ENCODE measurements at regions not wholly inside any gene's neighbourhood (a gene's known extent, or its start where the extent isn't known, plus 50 kb on each side); places are given as distances from the start of the nearest gene placed in this dataset.

- TF ChIP-seq EP300 (IDR thresholded peaks at IDR 0.05): no peak
- TF ChIP-seq, protein P1, sequence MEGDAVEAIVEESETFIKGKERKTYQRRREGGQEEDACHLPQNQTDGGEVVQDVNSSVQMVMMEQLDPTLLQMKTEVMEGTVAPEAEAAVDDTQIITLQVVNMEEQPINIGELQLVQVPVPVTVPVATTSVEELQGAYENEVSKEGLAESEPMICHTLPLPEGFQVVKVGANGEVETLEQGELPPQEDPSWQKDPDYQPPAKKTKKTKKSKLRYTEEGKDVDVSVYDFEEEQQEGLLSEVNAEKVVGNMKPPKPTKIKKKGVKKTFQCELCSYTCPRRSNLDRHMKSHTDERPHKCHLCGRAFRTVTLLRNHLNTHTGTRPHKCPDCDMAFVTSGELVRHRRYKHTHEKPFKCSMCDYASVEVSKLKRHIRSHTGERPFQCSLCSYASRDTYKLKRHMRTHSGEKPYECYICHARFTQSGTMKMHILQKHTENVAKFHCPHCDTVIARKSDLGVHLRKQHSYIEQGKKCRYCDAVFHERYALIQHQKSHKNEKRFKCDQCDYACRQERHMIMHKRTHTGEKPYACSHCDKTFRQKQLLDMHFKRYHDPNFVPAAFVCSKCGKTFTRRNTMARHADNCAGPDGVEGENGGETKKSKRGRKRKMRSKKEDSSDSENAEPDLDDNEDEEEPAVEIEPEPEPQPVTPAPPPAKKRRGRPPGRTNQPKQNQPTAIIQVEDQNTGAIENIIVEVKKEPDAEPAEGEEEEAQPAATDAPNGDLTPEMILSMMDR (IDR thresholded peaks at IDR 0.05): no peak
Observed at GRCh38 chr3:64971602-64972001, 283.8 kb upstream of the ADAMTS9 start.

Measured in ovary (tissue), 3 donors.